Fibroblast of mammary gland (primary cell): ENCODE measurements at regions not wholly inside any gene's neighbourhood (a gene's known extent, or its start where the extent isn't known, plus 50 kb on each side); places are given as distances from the start of the nearest gene placed in this dataset.
"Not testable (repeated sequence)": the region's sequence is repeated elsewhere in the genome, so short reads cannot be mapped to it uniquely, and the experiment has no call there.

Source experiments
- DNase-seq: peaks from one replicate; pipeline ENCODE4 v3.0.0-alpha.2; 2010; ENCODE audit warnings: low read depth
- H3K4me3 ChIP-seq: 2 replicates; pipeline ENCODE4 v1.5.1; 2011; ENCODE audit warnings: low read depth, mild to moderate bottlenecking, low read length, moderate library complexity; ENCODE audit not compliant: control insufficient read depth
- TF ChIP-seq, protein P1 (sequence below): conservative IDR thresholded peaks from 2 replicates; pipeline ENCODE4 v1.5.1; 2011; ENCODE audit warnings: low read depth, low read length, inconsistent platforms; ENCODE audit not compliant: control insufficient read depth, insufficient read depth

DNA sequence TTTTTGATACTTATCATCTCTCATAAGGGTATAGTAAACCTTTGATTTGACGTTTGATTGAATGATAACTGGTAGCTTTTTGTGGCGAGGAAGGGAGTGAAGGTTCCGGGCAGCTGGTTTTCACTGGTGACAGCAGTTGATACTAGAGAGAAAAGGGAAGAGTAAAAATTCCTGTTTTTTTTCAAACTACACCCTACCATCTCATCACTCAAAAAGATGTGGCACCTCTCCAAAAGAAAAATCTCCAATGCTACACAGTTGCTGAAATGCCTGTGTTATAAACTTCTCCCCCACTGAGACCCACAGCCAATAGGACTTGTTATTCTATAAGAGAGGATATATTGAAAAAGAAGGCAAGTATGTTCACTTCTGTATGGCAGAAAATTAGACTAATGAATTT, 154.0 kb downstream of the MAIP1 start:
- no peak overlapping the region for H3K4me3 ChIP-seq
- no peak for DNase-seq
- TF ChIP-seq, protein P1, sequence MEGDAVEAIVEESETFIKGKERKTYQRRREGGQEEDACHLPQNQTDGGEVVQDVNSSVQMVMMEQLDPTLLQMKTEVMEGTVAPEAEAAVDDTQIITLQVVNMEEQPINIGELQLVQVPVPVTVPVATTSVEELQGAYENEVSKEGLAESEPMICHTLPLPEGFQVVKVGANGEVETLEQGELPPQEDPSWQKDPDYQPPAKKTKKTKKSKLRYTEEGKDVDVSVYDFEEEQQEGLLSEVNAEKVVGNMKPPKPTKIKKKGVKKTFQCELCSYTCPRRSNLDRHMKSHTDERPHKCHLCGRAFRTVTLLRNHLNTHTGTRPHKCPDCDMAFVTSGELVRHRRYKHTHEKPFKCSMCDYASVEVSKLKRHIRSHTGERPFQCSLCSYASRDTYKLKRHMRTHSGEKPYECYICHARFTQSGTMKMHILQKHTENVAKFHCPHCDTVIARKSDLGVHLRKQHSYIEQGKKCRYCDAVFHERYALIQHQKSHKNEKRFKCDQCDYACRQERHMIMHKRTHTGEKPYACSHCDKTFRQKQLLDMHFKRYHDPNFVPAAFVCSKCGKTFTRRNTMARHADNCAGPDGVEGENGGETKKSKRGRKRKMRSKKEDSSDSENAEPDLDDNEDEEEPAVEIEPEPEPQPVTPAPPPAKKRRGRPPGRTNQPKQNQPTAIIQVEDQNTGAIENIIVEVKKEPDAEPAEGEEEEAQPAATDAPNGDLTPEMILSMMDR: no peak

DNA sequence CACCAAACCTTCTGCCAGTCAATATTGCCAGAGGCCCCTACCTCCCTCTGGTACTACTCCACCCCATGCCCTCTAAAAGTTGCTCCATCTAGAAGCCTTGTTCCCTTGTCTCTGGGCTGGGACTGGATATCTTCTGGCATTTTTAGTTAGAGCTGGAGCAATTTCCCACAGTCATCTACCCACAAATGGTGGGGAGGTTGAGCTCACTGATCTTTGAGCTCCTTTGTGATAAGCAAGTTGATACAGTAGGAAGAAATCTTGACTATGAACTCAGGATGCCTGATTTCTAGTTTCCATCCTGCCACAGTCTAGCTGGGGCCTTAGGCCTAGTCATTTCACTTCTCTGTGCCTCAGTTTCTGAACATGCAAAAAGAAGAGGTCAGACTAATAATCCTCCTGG, 155.0 kb downstream of the MAIP1 start:
- no peak overlapping the region for H3K4me3 ChIP-seq
- TF ChIP-seq, protein P1: no peak
- DNase-seq: no peak

DNA sequence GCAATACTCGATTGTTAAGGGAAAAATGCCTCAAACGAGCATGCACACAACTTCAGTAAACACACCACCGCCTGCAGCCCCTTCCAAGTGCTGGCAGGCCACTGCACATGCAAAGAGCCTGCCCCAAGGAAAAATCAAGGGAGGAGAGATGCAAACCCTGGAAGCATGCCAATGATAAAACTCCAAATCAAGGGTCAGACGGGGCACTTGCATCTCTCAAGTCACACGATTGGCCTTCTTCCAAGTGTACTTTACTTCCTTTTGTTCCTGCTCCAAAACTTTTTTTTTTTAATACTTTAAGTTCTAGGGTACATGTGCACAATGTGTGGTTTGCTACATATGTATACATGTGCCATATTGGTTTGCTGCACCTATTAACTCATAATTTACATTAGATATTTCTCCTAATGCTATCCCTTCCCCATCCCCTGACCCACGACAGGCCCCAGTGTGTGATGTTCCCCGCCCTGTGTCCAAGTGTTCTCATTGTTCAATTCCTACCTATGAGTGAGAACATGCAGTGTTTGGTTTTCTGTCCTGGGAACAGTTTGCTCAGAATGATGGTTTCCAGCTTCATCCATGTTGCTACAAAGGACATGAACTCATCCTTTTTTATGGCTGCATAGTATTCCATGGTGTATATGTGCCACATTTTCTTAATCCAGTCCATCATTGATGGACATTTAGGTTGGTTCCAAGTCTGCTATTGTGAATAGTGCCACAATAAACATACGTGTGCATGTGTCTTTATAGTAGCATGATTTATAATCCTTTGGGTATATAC, 157.8 kb downstream of the MAIP1 start:
- DNase-seq, H3K4me3 ChIP-seq: not testable (repeated sequence)

DNA sequence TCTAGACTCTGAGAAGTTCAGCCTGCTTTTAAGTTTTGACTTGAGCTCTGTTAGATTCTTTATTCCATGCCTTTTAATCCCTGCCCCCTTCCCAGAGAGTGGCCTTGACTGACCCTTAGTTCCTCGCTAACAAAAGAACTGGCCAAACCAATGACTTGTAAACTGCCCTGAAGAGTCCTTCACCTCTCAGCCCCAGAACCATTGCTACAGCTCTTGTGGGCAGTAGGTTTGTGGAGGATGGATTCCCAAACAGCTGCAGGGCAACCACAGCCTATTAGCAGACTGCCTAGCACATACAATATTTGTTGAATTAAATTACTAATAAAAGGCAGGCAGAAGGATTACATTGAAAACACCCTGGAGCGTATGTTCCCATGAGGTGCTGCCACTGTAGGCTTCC, 163.9 kb downstream of the MAIP1 start:
- TF ChIP-seq, protein P1: no peak
- no peak for DNase-seq
- H3K4me3 ChIP-seq: no peak overlapping the region

DNA sequence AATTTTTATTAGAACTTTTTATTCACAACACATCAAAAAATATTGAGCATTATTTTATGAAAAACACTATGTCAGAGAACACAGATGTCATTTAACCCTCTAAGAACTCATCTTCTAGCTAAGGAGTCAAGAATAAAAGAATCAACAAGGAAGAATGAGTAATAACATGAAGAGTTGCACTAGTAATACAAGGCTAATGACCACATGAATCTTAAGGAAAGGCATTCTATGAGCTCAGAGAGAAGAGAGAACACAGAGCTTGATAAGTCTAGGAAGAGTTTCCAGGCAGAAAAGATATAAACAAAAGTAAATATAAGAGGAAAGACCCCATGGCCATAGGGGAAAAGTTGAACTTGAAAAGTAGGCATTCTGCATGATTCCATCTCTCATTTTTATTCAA, 166.5 kb downstream of the MAIP1 start:
- TF ChIP-seq, protein P1: no peak

DNA sequence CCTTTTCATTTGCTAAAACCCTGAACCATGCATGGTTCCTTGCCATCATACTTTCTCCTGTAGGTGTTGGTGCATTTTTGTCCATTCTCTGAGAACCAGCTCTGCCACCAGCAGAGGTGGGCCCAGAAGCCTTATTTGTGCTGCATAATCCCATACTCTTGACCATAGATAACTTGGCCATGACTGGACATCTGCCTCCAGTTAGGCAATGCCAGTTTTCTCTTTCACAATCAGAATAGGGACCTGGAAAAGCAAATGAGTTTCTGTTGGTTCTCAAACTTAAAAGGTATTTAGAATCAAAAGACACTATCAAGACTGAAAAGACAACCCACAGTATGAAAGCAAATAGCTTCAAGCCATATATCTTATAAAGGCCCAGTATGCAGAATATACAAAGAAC, 167.3 kb downstream of the MAIP1 start:
- no peak for DNase-seq
- no peak overlapping the region for H3K4me3 ChIP-seq

More for the DNA sequence above, 166.5 kb downstream of the MAIP1 start:
- no peak overlapping the region for H3K4me3 ChIP-seq
- peak; percentile 30 for DNase-seq

DNA sequence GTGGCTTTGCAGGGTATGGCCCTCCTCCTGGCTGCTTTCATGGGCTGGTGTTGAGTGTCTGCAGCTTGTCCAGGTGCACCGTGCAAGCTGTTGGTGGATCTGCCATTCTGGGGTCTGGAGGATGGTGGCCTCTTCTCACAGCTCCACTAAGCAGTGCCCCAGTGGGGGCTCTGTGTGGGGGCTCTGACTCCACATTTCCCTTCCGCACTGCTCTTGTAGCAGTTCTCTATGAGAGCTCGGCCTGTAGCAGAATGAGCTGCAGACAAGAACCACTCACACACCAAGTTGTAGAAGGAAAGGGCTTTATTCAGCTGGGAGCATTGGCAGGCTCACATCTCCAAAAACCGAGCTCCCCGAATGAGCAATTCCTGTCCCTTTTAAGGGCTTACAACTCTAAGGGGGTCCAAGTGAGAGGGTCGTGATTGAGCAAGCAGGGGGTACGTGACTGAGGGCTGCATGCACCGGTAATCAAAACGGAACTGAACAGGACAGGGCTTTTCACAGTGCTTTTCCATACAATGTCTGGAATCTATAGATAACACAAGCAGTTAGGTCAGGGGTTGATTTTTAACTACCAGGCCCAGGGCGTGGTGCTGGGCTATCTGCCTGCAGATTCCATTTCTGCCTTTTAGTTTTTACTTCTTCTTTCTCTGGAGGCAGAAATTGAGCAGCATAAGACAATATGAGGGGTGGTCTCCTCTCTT, 169.4 kb downstream of the MAIP1 start:
- DNase-seq, H3K4me3 ChIP-seq: not testable (repeated sequence)

More for the DNA sequence above, 167.3 kb downstream of the MAIP1 start:
- TF ChIP-seq, protein P1: no peak
